ENCODE measurements at regions not wholly inside any gene's neighbourhood (a gene's known extent, or its start where the extent isn't known, plus 50 kb on each side); places are given as distances from the start of the nearest gene placed in this dataset.

DNA sequence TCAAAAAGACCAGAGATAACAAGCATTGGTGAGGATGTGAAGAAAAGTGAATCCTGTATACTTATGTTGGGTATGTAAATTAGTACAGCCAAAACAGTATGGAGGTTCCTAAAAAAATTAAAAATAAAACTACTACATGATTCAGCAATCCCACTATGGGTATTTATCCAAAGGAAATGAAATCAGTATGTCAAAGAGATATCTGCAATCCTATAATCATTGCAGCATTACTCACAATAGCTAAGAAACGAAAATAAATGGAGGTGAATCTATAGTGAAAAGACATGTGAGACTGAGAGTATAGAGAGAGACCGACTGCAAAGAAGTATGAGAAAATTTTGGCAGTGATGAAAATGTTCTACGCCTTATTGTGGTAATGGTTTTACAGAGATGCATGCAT, 139.2 kb upstream of the TMEM168 start:
- TF ChIP-seq, protein P1, sequence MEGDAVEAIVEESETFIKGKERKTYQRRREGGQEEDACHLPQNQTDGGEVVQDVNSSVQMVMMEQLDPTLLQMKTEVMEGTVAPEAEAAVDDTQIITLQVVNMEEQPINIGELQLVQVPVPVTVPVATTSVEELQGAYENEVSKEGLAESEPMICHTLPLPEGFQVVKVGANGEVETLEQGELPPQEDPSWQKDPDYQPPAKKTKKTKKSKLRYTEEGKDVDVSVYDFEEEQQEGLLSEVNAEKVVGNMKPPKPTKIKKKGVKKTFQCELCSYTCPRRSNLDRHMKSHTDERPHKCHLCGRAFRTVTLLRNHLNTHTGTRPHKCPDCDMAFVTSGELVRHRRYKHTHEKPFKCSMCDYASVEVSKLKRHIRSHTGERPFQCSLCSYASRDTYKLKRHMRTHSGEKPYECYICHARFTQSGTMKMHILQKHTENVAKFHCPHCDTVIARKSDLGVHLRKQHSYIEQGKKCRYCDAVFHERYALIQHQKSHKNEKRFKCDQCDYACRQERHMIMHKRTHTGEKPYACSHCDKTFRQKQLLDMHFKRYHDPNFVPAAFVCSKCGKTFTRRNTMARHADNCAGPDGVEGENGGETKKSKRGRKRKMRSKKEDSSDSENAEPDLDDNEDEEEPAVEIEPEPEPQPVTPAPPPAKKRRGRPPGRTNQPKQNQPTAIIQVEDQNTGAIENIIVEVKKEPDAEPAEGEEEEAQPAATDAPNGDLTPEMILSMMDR (conservative IDR thresholded peaks at IDR 0.05) = no peak
- TF ChIP-seq ZFX (IDR thresholded peaks at IDR 0.05) = no peak

Data from C4-2B (cell line).